Right cardiac atrium (tissue), 5 donors: ENCODE measurements at regions not wholly inside any gene's neighbourhood (a gene's known extent, or its start where the extent isn't known, plus 50 kb on each side); places are given as distances from the start of the nearest gene placed in this dataset.

Experiments used
- ATAC-seq, 2 donors: fragments of 200-7000 bp; cut with Tn5 transposase; one replicate each; pipeline versions ENCODE4 v1.8.0 to v1.9.1; 2020; ENCODE audit warnings: moderate library complexity in 2 of 2, mild to moderate bottlenecking in 1 of 2
- DNase-seq, 3 donors: peaks; one replicate each; pipeline ENCODE4 v3.0.0-alpha.2; 2020
- H3K27ac ChIP-seq: one replicate; pipeline ENCODE4 v1.5.1; 2013; ENCODE audit warnings: mild to moderate bottlenecking, low read length, control low read depth, moderate library complexity
- H3K27me3 ChIP-seq: one replicate; pipeline ENCODE4 v1.6.1; 2013; ENCODE audit not compliant: control insufficient read depth, insufficient read depth
- H3K4me1 ChIP-seq: one replicate; pipeline ENCODE4 v1.6.1; 2013; ENCODE audit warnings: low read length; ENCODE audit not compliant: control insufficient read depth, insufficient read depth
- H3K4me3 ChIP-seq: one replicate; pipeline ENCODE4 v1.5.1; 2013; ENCODE audit warnings: low read length, control low read depth
- H3K9me3 ChIP-seq: one replicate; pipeline ENCODE4 v1.6.1; 2013; ENCODE audit warnings: low read length; ENCODE audit not compliant: control insufficient read depth
- WGBS: extraction: QIAGEN DNeasy Blood & Tissue Kit; methylation state at CpG from one replicate; pipeline ENCODE4 v1.1.7; 2013; 5-methylcytosine and 5-hydroxymethylcytosine counted together
- intact Hi-C, 4 donors: fragments of 100-400 bp; cut with DNase I; formaldehyde crosslinking; loops; one replicate each; pipeline versions ENCODE4 v1.11.0 to v1.14.0; 2022 to 2023
- donor health status: healthy with polysubstance abuse.
- donor health status: DM: no; HTN: yes; CAD: no.
- donor health status: DM: no; HTN: no; CAD: no.
- donor health status: DM: no; HTN: yes; CAD: no; lungs with severe emphysema.
- donor health status: DM: yes; HTN: yes; CAD: no.

DNA sequence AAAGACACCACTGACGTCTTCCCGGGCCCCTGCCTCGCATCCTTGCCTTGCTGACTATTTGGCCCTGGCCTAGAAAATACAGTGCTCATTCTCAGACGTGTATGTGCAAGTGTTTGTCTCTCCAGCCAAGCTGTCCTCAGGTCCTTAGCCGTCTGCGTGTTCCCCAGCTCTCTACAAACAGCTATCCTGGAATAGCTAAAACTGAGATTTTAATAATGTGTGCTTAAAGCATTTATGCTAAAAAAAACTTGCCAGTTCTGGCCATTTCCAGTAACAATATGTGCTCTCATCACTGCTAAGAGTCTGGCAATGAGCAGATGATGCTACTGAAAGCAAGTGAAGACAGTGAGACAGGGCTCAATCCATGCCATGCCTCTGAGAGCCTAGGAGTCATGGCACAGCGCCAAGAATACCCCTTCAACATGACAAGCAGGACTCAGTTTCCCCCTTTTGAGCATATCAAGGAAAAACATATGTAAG, 55.7 kb downstream of the IRF2BP2 start:
- no peak for ATAC-seq
- no peak for DNase-seq
- intact Hi-C loops, result no loop called here
- peak overlapping the region; percentile 63 for H3K27ac ChIP-seq
- WGBS, result 67% methylated on average over 7 of the region's 7 CpGs
- H3K9me3 ChIP-seq, result no peaks in the 10 kb centered on the region
- no peaks in the 10 kb centered on the region for H3K27me3 ChIP-seq
- peaks cover 13% of the 10 kb centered on the region for H3K4me1 ChIP-seq
- H3K4me3 ChIP-seq, result no peak overlapping the region

DNA sequence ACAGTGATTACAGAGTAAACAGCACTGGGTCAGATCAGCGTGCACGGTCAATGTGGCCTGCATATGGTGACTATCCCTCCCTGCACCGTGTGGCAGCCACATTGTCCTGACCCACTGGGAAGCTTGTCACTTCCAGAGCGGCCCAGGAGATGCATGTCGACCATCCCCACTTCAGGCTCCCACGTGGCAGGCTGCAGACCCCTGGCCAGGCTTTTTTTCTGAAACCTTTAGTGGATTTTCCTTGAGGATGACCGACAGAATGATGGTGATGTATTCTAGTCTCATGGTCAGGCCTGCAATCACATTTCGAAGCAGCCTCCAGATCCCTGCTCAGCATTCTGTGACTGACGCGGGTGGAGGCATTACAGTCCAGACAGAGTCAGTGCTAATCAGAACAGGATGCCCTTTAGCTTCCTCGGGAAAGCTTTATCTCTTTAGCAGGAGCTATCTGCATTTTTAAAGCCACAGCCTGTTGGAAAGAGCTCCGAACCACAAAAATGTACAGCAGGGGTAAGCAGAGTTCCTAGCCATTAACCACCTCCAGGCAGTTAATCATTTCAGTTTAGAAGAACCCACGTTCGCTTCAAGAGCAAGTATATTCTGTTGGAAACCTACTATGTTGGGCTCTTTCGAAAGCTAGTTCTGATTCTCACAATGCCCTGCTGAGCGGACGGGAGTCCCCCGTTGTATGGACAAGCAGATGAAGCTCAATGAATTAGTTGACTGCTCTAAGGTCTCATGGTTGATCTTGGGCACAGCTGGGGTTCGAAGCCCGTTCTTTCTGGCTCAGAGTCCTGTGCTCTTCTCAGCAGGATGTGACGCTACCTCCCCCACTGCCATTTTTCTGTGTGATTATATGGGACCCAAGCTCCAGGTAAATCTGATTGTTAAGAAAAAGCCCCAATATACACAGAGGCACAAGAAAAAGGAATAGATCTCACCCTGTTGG, 56.5 kb downstream of the IRF2BP2 start:
- ATAC-seq, result peak; percentile 82 to 95
- H3K27ac ChIP-seq, result peak overlapping the region; percentile 63
- 45% methylated on average over 21 of the region's 21 CpGs for WGBS
- intact Hi-C loops, result no loop called here
- H3K27me3 ChIP-seq, result no peaks in the 10 kb centered on the region
- peak in 1 of 3 donors; percentile 52 for DNase-seq
- no peak overlapping the region for H3K4me3 ChIP-seq
- peaks cover 13% of the 10 kb centered on the region for H3K4me1 ChIP-seq
- H3K9me3 ChIP-seq, result no peaks in the 10 kb centered on the region

DNA sequence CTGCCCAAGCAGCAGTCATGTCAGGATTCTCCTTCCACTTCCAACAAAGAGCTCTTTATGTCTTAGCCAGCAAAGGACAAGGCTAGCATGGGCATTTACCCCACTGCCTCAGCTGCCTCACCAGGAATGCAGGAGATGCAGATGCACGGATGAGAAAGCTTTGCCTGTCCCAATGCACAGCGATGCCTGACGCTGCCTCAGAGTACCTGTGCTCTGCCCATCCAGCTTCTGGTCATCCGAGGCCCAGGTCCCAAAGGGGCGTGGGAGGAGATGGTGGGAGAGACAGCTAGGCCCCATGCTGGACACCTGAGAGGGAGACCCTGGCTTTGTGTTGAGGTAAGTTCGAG, 59.0 kb downstream of the IRF2BP2 start:
- no peak for DNase-seq
- no peak for ATAC-seq
- 89% methylated on average over 6 of the region's 6 CpGs for WGBS
- no peak overlapping the region for H3K4me3 ChIP-seq
- no peaks in the 10 kb centered on the region for H3K27me3 ChIP-seq
- H3K27ac ChIP-seq, result no peak overlapping the region
- peaks cover 14% of the 10 kb centered on the region for H3K4me1 ChIP-seq
- H3K9me3 ChIP-seq, result no peaks in the 10 kb centered on the region
- intact Hi-C loops, result no loop called here

DNA sequence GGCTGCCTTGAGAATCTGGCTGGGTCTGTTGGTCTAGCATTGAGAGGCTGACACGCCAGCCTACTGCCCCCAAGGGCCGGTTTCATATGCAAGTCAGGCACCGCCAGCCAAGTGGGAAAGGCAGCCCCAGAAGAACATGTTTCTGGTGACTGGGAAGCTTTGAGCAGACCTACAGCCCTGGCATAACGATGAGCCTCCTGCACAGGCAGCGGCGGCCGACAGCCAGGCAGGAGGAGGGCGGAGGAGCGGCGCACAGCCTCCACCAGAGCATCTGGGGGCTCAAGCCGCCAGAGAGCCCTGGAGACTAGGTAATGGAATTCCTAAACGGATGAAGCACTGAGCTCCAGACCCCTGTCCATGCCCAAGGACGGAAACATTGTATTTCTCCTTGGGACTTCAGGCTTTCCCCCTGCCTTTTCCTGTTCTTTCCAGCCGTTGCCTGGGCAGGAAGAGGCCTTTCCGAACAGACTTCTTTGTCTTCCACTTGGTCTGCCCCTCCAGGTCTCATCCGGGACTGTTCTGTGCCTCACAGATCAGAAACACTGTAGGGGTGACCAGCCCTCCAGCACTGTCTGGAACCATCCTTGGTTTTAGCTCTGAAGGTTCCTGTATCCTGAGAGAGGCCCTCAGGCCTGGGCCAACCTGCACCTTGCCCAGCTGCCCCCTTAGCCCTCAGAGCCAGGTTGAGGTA, 59.5 kb downstream of the IRF2BP2 start:
- Histone ChIP-seq H3K9me3 (no peaks in the 10 kb centered on the region), H3K4me1 (peaks cover 18% of the 10 kb centered on the region), H3K4me3 (no peak overlapping the region), H3K27ac (no peak overlapping the region), H3K27me3 (no peaks in the 10 kb centered on the region)
- ATAC-seq (peak in 1 of 2 donors; percentile 6), DNase-seq (no peak)
- 76% methylated on average over 16 of the region's 16 CpGs for WGBS
- intact Hi-C loops, result no loop called here

DNA sequence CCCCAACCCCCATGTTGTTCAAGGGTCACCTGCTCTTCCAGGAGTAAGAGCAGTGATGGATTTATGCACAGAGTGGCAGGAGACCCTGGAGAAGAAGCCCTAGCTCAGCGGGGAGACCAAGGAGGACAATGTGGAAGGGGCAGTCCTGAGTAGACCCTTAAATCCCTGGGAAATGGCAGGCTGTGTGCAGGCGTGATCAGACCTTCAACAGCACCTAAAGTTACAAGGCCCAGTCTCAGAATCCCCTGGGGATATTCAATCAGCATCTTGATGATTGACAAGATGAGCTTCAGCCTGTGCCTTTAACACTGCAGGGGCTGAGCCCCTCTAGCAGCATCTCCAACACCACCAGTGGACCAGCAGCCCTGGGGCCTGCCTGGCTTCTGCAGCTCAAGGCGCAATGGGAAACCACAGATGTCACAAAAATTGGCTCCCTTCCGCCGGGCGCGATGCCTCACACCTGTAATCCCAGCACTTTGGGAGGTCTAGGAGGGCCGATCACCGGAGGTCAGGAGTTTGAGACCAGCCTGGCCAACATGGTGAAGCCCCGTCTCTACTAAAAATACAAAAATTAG, 60.4 kb downstream of the IRF2BP2 start:
- intact Hi-C loops, result no loop called here
- DNase-seq (no peak), ATAC-seq (no peak)

DNA sequence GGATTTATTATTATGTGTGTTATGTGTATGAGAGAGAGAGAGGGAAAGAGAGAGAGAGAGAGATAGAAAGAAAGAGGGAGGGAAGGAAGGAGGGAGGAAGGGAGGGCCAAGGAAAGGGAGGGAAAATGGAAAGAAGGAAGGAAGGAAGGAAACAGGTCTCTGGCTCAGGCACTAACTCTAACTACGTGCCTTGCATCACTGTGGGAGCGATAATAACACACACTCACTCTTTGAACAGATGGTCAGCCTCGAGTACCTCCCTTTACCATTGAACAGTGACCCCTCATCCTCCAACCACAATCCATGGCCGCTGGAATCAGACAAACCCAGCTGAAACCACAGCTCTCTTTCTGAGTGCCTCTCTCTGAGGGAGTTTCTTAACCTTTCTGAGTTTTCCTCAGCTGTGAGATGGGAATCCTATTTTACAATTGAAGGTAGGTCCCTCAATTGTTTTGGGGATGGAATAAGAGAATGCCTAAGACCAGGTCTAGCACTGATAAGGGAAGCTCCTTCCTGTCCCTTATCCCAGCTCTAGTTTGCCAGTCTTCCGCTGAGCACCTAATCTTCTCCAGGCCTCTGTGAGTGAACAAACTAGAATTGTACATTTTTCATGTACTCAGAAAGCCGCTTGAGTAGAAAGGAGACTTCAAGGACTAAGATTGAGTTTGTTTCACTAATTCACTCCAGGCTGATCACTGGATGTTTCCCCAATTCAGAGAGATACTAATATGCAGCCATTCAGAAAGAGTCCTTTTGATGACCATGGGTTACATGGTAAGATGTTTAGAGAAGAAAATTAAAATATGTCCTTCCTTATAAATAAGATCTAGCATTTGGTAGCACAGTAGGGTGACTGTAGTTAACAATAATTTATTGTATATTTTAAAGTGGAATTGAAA, 62.8 kb downstream of the IRF2BP2 start:
- no peak for ATAC-seq
- DNase-seq, result no peak
- WGBS, result 68% methylated on average over 6 of the region's 6 CpGs
- peaks cover 13% of the 10 kb centered on the region for H3K4me1 ChIP-seq
- no peaks in the 10 kb centered on the region for H3K9me3 ChIP-seq
- no peak overlapping the region for H3K27ac ChIP-seq
- H3K4me3 ChIP-seq, result no peak overlapping the region
- no peaks in the 10 kb centered on the region for H3K27me3 ChIP-seq
- intact Hi-C loops, result no loop called here

More for the DNA sequence above, 60.4 kb downstream of the IRF2BP2 start:
- Histone ChIP-seq H3K4me1 (peaks cover 21% of the 10 kb centered on the region), H3K4me3 (no peak overlapping the region), H3K27me3 (no peaks in the 10 kb centered on the region), H3K9me3 (no peaks in the 10 kb centered on the region), H3K27ac (no peak overlapping the region)
- WGBS, result 96% methylated on average over 10 of the region's 10 CpGs

DNA sequence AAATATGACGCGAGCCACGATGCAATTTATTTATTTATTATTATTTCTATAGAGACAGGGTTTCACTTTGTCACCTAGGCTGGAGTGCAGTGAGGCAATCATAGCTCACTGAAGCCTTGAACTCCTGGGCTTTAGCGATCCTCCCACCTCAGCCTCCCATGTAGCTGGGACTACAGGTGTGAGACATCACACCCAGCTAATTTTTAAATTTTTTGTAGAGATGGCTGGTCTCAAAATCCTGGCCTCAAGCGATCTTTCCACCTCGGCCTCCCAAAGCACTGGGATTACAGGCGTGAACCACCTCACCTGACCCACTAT, 63.6 kb downstream of the IRF2BP2 start:
- intact Hi-C loops, result no loop called here
- H3K4me1 ChIP-seq, result peaks cover 13% of the 10 kb centered on the region
- H3K9me3 ChIP-seq, result no peaks in the 10 kb centered on the region
- H3K27me3 ChIP-seq, result no peaks in the 10 kb centered on the region
- no peak overlapping the region for H3K27ac ChIP-seq
- no peak for ATAC-seq
- no peak for DNase-seq
- H3K4me3 ChIP-seq, result no peak overlapping the region
- 91% methylated on average over 7 of the region's 7 CpGs for WGBS

DNA sequence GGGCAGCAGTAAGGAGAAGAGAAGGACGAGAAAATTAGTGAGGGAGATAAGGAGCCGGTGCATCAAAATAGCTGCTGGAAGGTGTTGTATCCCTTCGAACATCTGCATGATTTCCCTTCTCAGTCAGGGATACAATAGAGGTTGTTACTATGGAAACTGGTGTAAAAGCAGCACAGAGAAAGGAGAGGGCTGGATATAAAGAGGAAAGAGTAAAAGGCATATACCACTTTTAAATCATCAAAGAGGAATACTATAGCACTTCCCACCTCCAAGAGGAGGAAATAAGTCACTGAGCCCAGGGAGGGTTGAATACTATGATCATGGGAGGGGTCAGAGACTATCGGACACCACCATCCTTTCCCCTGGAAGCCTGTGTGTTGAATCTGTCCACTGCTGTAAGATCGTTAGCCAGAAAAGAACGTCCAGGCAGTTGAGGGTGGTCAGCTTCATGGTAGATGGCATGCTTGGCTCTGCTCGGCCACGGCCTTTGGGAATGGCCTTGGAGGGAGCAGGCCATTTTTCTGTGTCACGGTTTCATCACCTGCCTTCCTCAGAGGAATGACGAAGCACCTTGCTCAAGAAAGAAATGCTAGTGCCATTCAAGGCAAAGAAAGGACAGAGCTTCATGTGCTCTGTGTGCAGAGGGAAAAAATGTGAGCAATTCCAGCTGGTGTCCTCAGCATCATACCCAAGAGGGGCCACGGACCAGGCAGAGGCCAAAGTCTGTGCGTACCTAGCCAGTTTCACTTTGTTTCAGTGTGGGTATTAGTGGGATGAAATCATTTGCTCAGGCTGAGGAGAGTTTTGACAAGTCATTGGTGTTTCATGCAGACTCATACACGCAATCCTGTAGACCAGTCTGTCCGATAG, 64.2 kb downstream of the IRF2BP2 start:
- DNase-seq (no peak), ATAC-seq (no peak)
- intact Hi-C loops, result no loop called here
- Histone ChIP-seq H3K27me3 (no peaks in the 10 kb centered on the region), H3K9me3 (no peaks in the 10 kb centered on the region), H3K27ac (peak overlapping the region; percentile 92), H3K4me3 (no peak overlapping the region), H3K4me1 (peaks cover 13% of the 10 kb centered on the region)
- 58% methylated on average over 14 of the region's 14 CpGs for WGBS

DNA sequence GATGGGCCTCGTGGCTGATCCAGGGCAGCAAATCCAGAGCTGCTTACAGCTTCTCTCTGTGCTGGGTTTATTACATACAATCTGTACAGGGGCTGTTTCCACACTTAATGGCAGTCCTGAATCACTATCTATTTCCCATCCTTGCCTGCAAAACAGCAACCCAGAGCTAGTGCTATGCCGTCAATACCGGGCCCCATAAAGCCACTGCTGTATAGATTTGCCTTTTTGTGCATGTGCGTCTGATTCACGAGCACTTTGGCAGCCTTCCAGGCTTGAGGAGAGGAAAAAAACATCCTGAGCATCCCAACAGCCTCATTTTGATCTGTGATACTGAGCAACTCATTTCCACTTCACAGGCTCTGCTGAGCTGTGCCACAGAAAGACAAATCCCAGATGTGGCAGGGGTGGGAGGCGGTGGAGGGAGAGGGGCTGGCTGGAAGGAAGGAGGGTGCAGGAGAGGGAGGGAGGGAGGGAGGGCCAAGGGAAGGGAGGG, 65.2 kb upstream of the TARBP1 start:
- Histone ChIP-seq H3K9me3 (no peaks in the 10 kb centered on the region), H3K27ac (peak overlapping the region; percentile 96), H3K27me3 (no peaks in the 10 kb centered on the region), H3K4me1 (peaks cover 15% of the 10 kb centered on the region), H3K4me3 (no peak overlapping the region)
- intact Hi-C loops, result loop anchor here in 1 of 4 donors (5.0 kb wide), 1 partner anchor 38 kb away; no protein-coding TSS in a partner anchor
- DNase-seq (peak in 2 of 3 donors; percentile 59 to 77), ATAC-seq (peak; percentile 69 to 72)
- WGBS, result 9% methylated on average over 6 of the region's 6 CpGs
